NCI-H187 treated with DMSO at 0.1 percent for 48 hours (cell line): ENCODE measurements at regions not wholly inside any gene's neighbourhood (a gene's known extent, or its start where the extent isn't known, plus 50 kb on each side); places are given as distances from the start of the nearest gene placed in this dataset.

Source experiments
- DNase-seq: peaks from one replicate; lab custom pipeline; 2025; lab: John Stamatoyannopoulos, UW

DNA sequence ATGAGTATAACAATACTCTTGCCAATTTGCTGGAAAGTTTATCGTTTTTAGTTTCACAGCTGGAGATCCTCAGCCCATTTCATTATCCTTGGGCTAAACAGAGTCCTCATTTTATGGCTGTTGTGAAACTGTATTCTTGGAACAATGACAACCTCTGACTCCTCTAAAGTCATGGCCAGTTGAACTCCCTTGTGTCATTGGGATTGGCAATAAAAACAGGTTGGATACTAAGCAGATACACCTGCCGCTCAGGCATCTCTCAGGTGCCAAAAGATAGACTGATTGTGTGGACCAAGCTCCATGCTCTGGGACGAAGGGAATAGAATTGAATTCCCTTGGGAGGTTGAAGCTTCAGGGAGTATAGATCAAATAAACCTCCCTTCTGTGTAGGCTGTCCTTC lies 182.2 kb downstream of the WDR11 start:
- no peak for DNase-seq

- no peak for DNase-seq
Observed at GRCh38 chr10:121036431-121036830, 185.3 kb downstream of the WDR11 start.

DNA sequence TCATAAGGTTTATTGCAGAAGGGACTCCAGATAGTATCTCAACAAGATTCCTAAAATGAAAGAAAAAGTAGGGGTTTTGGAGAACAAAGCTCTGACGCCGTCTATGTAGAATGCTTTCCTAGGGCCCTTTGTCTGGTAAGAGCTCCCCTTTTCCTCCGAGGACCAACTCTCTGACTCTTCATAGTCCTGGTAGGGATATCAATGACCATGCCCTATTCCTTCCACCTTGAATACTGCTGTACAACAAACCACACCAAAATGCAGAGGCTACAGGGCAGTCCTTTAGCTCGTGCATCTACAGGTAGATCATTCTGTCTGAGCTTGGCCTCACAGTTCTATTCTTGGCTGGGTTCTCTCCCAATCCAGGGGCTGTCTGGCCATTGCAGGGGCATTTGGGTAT lies 190.3 kb downstream of the WDR11 start:
- no peak for DNase-seq

DNA sequence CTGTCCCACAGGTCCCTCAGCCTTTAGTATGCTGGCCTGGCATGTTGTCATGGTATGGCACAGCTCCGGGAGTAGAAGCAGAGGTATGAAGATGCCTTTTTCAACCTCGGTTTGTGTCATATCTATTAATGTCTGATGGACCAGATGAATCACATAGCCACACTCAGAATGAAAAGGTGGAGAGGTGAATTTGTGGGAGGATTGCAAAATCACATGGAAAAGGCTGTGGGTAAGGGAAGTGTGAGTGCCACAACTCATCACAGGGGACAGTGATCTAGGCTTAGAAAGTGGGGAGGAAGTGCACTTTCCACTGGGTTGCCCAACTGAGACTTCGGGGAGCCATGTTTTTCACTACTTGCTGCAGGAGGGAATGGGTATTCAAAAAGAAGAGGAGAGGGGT lies 190.7 kb downstream of the WDR11 start:
- DNase-seq = no peak

DNA sequence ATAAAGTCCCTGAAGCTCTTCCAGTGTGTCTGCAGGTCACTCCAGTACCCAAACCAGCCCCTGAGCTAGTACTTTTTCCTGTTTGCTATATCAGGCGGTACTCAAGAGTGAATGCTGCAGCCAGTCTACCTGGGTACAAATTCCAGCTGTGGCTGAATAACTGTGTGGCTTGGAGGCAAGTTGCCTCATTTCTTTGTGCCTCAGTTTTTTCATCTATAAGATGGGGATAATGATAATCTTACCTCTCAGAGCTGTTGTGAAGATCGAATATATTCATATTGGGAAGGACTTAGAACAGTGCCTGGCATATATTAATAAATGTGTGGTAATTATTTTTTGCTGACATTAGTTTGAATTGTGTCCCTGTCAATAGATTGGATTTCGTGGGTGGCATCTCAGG lies 191.2 kb downstream of the WDR11 start:
- DNase-seq = no peak

- DNase-seq = no peak
Observed at GRCh38 chr10:121043124-121043849, 192.1 kb downstream of the WDR11 start.

DNA sequence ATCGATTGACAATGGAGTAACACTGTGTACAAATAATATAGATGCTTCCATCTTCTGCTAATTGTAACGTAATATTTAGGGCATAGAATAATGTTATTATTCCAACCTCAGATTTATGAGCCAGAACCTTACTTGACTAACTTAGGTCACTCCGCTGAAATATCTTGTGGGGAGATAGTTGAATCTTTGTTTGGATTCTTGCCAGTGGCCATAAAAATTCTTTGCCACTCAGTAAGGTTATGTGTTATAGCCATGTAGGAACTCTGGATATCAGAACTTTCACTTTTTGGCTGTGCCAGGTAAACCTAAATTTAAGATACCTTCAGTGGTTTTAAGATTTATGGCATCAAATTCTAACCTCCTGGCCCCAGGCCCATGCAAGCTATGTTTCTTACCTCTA lies 197.6 kb downstream of the WDR11 start:
- DNase-seq = no peak

GRCh38 chr10:121049489-121049888 lies 198.3 kb downstream of the WDR11 start:
- no peak for DNase-seq

- DNase-seq = no peak
Observed at GRCh38 chr10:121049923-121050322, 198.8 kb downstream of the WDR11 start.

DNA sequence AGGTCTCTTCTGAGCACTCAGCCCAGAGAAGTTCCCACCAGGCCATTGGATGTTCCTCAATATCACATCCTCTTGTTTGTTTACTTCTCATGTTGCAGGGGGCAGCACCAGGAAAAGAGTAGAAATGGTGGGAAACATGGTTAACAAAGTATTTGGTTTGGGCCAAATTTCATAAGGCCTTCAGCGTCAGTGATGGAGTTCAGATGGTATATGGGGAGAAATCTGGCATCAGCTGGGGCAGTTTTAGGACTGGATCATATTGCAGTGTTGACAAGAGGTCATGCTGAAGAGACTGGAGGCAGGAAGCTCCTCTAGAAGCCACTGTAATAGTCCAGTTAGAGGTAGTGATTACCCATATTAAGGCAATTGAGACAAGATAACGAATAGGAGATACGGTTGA lies 200.0 kb downstream of the WDR11 start:
- DNase-seq = no peak

DNA sequence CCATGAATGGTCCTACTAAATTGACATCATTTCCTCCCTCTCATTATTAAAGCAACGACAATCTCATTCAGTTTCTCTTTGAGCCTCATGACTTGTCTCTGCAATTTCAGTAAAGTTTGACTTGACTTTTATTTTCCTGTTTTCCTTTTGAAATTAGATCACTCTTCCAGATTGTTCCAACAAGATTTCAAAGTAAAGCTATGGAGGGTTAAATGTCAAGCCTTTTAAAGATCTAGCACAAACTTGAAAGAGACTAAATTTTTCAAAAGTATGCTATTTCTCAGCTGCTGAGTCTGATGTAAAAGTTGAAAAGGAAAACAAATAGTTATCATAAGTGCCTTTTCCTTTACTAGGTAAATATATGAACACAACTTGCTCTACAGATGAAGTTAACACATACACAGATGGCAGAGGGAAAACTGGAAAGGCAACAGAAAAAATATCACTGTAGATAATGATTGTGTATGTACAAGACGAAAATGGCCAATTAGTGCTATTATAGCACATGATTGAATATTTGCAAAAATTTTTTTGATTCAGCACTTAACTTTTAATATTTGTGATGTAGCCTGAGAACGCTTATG lies 200.6 kb downstream of the WDR11 start:
- no peak for DNase-seq

DNA sequence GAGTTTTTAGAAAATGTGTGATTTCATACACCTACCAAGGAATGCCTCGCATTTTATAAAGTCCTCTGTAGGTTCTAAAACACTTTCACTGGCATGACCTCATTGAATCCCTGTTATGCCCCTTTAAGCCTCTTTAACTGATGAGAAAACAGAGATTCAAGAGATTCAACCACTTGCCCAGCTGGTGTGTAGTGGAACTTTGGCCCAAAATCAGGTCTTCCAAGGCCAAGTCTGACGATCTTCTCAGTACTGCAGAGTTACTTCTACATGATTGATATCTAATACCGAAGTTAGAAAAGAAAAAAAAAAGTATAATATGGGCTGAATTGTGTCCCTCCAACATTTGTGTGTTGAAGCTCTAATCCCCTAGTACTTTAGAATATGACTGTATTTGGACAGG lies 202.0 kb downstream of the WDR11 start:
- no peak for DNase-seq

GRCh38 chr10:121054874-121055273 lies 203.7 kb downstream of the WDR11 start:
- DNase-seq = no peak

GRCh38 chr10:121057269-121057668 lies 206.1 kb downstream of the WDR11 start:
- DNase-seq = no peak

DNA sequence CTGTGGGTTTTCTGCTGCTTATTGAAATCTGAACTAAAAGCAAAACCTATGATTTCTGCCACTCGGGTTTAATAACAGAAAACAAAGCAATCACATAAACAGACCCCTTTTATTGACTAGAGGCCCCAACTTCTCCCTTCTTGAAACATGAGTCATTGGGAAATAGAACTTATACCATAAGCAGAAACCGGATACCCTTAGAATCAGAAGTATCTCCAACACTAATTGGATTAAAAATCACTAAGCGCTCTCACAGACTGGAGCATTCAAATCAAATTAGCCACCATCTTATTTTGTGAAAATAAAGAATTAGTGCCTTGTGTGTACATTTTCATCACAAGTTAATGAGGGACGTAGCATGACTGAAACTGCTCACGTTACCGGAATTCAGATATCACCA lies 206.9 kb downstream of the WDR11 start:
- DNase-seq = no peak

DNA sequence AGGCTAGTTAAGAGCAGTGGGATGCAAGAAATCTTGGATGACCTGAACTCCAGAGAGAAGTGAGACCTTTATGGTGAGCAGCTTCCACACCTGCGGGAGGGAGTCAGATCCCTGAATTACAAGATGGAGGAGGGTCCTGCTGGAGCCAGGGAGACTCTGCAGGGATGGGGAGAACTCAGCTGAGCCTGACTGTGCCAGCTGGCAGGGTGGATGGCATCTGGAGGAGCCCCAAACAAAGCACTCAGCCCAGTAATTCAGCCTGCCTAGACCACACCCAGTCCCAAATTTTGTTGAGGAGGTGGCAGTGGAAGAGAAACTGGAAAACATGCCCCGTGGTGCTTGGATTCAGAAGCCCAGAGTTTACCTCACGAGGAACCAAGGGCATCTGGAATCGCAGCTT lies 208.2 kb downstream of the WDR11 start:
- no peak for DNase-seq

DNA sequence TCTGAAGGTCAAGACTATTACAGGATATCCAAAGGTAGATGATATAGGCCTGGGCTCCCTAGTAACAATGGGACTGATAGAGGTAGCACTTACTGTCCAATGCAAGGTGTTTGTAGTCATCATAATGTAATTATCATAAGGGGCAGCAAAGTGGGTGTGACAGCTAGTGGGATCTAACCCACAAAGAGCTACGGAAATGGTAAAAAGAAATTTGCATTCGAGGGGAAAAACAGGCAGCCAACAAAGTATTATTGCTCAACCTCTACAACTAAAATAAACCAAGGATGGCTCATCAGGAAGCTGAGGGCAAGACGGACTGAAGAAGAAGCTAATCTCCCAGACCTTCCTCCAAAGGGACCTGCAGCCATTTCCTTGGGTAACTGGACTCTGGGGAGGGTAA lies 211.0 kb downstream of the WDR11 start:
- no peak for DNase-seq

- DNase-seq = no peak
Observed at GRCh38 chr10:121063744-121064143, 212.6 kb downstream of the WDR11 start.

DNA sequence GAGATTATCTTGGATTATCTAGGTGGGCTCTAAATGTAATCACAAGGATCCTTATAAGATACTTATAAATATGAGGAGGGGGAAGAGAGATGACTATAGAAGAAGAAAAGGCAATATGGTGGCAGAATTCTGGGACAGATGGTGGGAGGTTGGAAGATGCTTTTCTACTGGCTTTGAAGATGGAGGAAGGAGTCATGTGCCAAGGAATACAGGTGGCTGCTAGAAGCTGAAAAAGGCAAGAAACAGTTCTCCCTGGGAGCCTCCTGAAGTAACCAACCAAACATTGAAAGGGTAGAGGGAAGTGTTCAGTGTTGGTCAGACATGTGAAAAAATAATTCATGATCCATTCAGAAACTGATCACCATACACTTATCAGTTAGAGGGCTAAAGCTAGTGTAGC lies 213.3 kb downstream of the WDR11 start:
- DNase-seq = no peak

DNA sequence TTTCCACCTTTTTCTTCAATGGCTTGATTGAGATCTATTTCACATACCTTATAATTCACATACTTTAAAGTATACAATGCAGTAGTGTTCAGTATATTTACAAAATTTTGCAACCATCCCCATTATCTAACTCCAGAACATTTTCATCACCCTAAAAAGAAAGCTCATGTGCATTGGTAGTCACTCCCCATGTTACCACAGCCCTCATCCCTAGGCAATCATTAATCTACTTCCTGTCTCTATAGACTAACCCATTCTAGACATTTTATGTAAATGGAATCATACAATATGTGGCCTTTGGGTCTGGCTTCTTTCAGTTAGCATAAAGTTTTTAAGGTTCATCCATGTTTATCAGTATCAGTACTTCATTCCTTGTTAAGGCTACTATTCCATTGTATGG lies 214.2 kb downstream of the WDR11 start:
- no peak for DNase-seq

DNA sequence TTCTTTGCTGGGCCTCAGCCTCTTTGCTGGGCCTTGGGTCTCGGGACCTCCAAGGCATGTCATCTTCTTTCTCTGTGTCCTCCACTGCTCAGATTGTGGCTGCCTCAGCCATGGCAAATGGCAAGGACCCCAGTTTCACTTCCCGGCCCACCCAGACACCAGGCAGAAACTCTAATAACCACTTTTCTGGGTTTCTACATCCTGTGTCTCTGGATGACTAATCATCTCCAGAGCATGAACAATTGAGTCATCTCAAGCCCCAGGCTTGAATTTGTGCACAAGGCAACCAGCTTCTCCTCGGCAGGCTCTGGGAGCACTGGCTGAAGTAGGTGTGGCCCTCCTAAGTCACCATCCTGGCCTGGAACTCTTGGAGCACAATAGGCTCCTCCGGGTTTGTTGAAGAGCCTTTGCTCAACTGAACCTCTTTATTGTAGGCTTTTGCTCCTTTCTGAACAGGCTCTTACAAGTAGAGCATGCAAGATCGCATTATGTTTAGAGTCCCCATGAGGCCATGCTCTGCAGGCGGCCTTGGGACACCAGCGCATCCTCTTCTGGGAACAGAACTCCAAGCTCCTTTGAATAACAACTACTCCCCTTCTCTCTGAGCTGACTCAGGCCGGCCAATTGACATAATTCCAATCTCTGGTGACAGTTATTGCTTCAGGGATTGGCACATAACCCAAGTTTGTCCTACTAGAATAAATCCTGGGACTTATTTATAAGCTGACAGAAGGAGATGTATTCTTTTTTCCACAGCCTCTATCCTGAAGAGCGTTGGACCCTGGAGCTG lies 218.1 kb downstream of the WDR11 start:
- DNase-seq = no peak

DNA sequence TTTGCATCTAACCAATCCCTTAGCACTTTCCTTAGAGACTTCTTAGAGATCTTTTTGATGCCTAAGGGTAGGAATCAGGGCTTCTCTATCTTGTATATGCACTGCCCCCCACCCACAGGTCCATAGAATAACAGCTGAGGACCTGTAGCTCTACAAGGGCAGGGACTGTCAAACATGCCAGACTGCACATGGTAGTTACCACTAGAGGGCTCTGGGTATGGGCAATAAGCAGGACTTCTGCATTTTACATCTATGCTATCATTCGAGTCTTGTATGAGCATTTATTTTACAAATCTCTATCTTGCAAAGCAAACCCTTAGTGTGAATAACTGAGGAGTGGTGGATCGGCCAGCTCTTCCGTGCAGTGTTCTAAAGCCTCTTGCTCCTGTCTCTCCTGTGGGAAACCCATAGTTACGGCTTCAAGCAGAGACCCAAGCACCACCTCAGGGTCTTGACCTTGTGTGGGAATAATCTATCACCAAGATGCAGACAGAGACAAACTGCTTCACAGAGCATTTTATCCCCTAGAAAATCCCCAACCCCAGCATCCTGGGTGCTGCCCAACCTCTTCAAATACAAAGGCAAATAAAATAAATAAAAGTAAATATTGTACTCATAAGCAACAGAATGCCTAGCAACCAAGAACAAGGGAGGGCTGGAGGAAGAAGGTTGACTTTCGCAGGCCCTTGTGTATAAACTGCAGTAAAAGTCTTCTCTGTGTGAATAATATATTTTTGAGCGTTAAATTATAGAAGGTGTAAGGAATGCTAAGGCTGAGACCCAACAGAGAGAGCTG lies 219.3 kb downstream of the WDR11 start:
- no peak for DNase-seq

GRCh38 chr10:121071901-121072300 lies 220.7 kb downstream of the WDR11 start:
- no peak for DNase-seq
